Type B pancreatic cell (in vitro differentiated cells): ENCODE measurements at regions not wholly inside any gene's neighbourhood (a gene's known extent, or its start where the extent isn't known, plus 50 kb on each side); places are given as distances from the start of the nearest gene placed in this dataset.

ENCODE experiments used
- DNase-seq: peaks from one replicate; pipeline ENCODE4 v3.0.0; 2021; ENCODE audit warnings: mixed read lengths; ENCODE audit not compliant: unreplicated experiment; ENCODE audit errors: extremely low spot score
- H3K27ac Mint-ChIP-seq: 2 replicates; pipeline ENCODE4 v1.8.0; 2021; ENCODE audit warnings: mild to moderate bottlenecking, mixed read lengths
- H3K27me3 Mint-ChIP-seq: 2 replicates; pipeline ENCODE4 v1.8.0; 2021; ENCODE audit warnings: mixed read lengths
- H3K36me3 Mint-ChIP-seq: 2 replicates; pipeline ENCODE4 v1.8.0; 2021; ENCODE audit warnings: mixed read lengths
- H3K4me1 Mint-ChIP-seq: one replicate; pipeline ENCODE4 v1.8.0; 2021; ENCODE audit warnings: mixed read lengths; ENCODE audit not compliant: unreplicated experiment
- H3K4me3 Mint-ChIP-seq: 2 replicates; pipeline ENCODE4 v1.8.0; 2021; ENCODE audit warnings: mild to moderate bottlenecking, mixed read lengths
- H3K9me3 Mint-ChIP-seq: 2 replicates; pipeline ENCODE4 v1.8.0; 2021; ENCODE audit warnings: mixed read lengths
- CTCF ChIP-seq: fragments of 200-600 bp; sonication (generic); conservative IDR thresholded peaks from 2 replicates; pipeline ENCODE4 v1.5.0; 2021; ENCODE audit warnings: antibody characterized with exemption, mild to moderate bottlenecking

GRCh38 chr22:47927648-47928210 lies 1165.3 kb downstream of the TBC1D22A start:
- peaks cover 3% of the 10 kb centered on the region for H3K9me3 Mint-ChIP-seq
- H3K27me3 Mint-ChIP-seq, result no peaks in the 10 kb centered on the region
- no peak overlapping the region for H3K4me3 Mint-ChIP-seq
- TF ChIP-seq CTCF, result no peak
- no peaks in the 10 kb centered on the region for H3K36me3 Mint-ChIP-seq
- H3K4me1 Mint-ChIP-seq, result no peaks in the 10 kb centered on the region
- no peak overlapping the region for H3K27ac Mint-ChIP-seq
- DNase-seq, result no peak

- Mint-ChIP-seq H3K27me3 (peaks cover 6% of the 10 kb centered on the region), H3K27ac (no peak overlapping the region), H3K36me3 (no peaks in the 10 kb centered on the region), H3K4me3 (no peak overlapping the region), H3K4me1 (peaks cover 5% of the 10 kb centered on the region), H3K9me3 (peaks cover 5% of the 10 kb centered on the region)
- TF ChIP-seq CTCF, result no peak
- DNase-seq, result no peak
Measured at GRCh38 chr22:47923011-47923427, 1160.6 kb downstream of the TBC1D22A start.

- H3K27ac Mint-ChIP-seq, result no peak overlapping the region
- peaks cover 6% of the 10 kb centered on the region for H3K27me3 Mint-ChIP-seq
- H3K36me3 Mint-ChIP-seq, result no peaks in the 10 kb centered on the region
- DNase-seq, result no peak
- H3K4me1 Mint-ChIP-seq, result peaks cover 5% of the 10 kb centered on the region
- TF ChIP-seq CTCF, result no peak
- H3K4me3 Mint-ChIP-seq, result no peak overlapping the region
- peaks cover 5% of the 10 kb centered on the region for H3K9me3 Mint-ChIP-seq
Measured at GRCh38 chr22:47921906-47922305, 1159.5 kb downstream of the TBC1D22A start.

GRCh38 chr22:47920380-47920959 lies 1158.0 kb downstream of the TBC1D22A start:
- peaks cover 5% of the 10 kb centered on the region for H3K9me3 Mint-ChIP-seq
- H3K27ac Mint-ChIP-seq, result no peak overlapping the region
- no peak overlapping the region for H3K4me3 Mint-ChIP-seq
- no peak for DNase-seq
- no peak for TF ChIP-seq CTCF
- peaks cover 5% of the 10 kb centered on the region for H3K4me1 Mint-ChIP-seq
- H3K27me3 Mint-ChIP-seq, result peaks cover 6% of the 10 kb centered on the region
- no peaks in the 10 kb centered on the region for H3K36me3 Mint-ChIP-seq

GRCh38 chr22:47919893-47920292 lies 1157.4 kb downstream of the TBC1D22A start:
- Mint-ChIP-seq H3K4me1 (peaks cover 5% of the 10 kb centered on the region), H3K27ac (no peak overlapping the region), H3K4me3 (no peak overlapping the region), H3K27me3 (peaks cover 6% of the 10 kb centered on the region), H3K36me3 (no peaks in the 10 kb centered on the region), H3K9me3 (peaks cover 5% of the 10 kb centered on the region)
- TF ChIP-seq CTCF, result no peak
- DNase-seq, result no peak
